NCI-H748 treated with DMSO at 0.1 percent for 48 hours (cell line): ENCODE measurements at regions not wholly inside any gene's neighbourhood (a gene's known extent, or its start where the extent isn't known, plus 50 kb on each side); places are given as distances from the start of the nearest gene placed in this dataset.
"Not testable (repeated sequence)": the region's sequence is repeated elsewhere in the genome, so short reads cannot be mapped to it uniquely, and the experiment has no call there.

Experiments used
- DNase-seq: peaks from one replicate; lab custom pipeline; 2025; lab: John Stamatoyannopoulos, UW

GRCh38 chr7:63856466-63856865 lies 142.2 kb upstream of the ZNF722 start:
- DNase-seq = not testable (repeated sequence)

- DNase-seq = no peak
Measured at GRCh38 chr7:63867127-63867526, 131.5 kb upstream of the ZNF722 start.

GRCh38 chr7:63874242-63874641 lies 124.4 kb upstream of the ZNF722 start:
- DNase-seq = not testable (repeated sequence)

- no peak for DNase-seq
Measured at GRCh38 chr7:63876707-63877322, 121.8 kb upstream of the ZNF722 start.

GRCh38 chr7:63887031-63887430 lies 111.6 kb upstream of the ZNF722 start:
- DNase-seq = no peak

GRCh38 chr7:63899691-63900393 lies 98.8 kb upstream of the ZNF722 start:
- peak; percentile 44 for DNase-seq

GRCh38 chr7:63900394-63901203 lies 98.0 kb upstream of the ZNF722 start:
- peak; percentile 72 for DNase-seq

GRCh38 chr7:63901204-63901506 lies 97.5 kb upstream of the ZNF722 start:
- not testable (repeated sequence) for DNase-seq

- DNase-seq = no peak
Measured at GRCh38 chr7:63918986-63919385, 79.7 kb upstream of the ZNF722 start.

- no peak for DNase-seq
Measured at GRCh38 chr7:63925262-63925625, 73.4 kb upstream of the ZNF722 start.

GRCh38 chr7:63925626-63926460 lies 72.8 kb upstream of the ZNF722 start:
- peak; percentile 81 for DNase-seq

GRCh38 chr7:63927261-63927660 lies 71.4 kb upstream of the ZNF722 start:
- no peak for DNase-seq

GRCh38 chr7:63931057-63931600 lies 67.5 kb upstream of the ZNF722 start:
- no peak for DNase-seq

- no peak for DNase-seq
Measured at GRCh38 chr7:63931985-63932577, 66.6 kb upstream of the ZNF722 start.
